NB4 (cell line): ENCODE measurements at regions not wholly inside any gene's neighbourhood (a gene's known extent, or its start where the extent isn't known, plus 50 kb on each side); places are given as distances from the start of the nearest gene placed in this dataset.

ENCODE experiments used
- DNase-seq: peaks from one replicate; pipeline ENCODE4 v3.0.0; 2010; ENCODE audit warnings: low read depth
- H3K4me3 ChIP-seq: one replicate; pipeline ENCODE4 v1.5.1; 2011; ENCODE audit warnings: mild to moderate bottlenecking, low read depth, low read length, moderate library complexity
- MAX ChIP-seq: IDR thresholded peaks from 2 replicates; pipeline ENCODE4 v1.6.1; 2011; ENCODE audit warnings: low read depth, low read length
- MYC ChIP-seq: IDR thresholded peaks from 2 replicates; pipeline ENCODE4 v1.6.1; 2011; ENCODE audit warnings: low read depth, low read length
- POLR2A ChIP-seq: IDR thresholded peaks from 2 replicates; pipeline ENCODE4 v1.6.1; 2011; ENCODE audit warnings: mild to moderate bottlenecking; ENCODE audit not compliant: insufficient read length; ENCODE audit errors: extremely low read depth
- TF ChIP-seq, protein P1 (sequence below): IDR thresholded peaks from one replicate; pipeline ENCODE4 v1.5.1; 2012; ENCODE audit warnings: low read depth, low read length

DNA sequence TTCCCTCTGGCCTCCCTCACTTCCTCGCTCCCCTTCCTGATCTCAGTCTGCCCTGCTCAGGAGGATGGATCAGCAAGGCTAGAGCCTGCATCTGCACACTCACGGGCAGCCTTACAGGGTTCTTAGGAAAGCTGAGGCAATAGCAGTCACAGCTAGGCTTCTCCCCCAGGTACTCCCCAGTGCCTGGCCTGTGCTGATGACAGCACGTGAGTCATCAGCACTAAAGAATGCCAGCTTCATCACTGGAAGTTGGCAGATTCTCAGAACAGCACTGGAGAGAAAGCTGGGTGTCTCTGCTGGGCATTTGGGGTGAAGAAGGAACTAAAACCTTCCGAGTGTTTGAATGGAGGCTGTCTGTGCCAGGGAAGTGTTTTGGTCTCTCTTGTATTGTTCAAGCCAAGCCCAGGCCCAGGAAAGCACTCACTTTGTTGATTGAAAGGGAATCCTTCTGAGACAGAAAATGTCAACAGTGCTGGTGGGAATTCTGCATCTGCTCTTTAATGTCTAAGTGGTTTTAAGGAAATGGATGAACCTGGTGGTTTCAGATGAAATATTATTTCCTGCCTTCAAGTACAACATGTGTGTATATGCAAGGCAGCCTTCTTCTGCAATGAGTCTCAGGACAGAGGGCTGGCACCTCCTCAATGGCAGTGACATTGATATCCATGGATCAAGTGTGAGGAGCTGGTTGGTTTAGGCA is 73.0 kb upstream of the SCOC start:
- TF ChIP-seq, protein P1, sequence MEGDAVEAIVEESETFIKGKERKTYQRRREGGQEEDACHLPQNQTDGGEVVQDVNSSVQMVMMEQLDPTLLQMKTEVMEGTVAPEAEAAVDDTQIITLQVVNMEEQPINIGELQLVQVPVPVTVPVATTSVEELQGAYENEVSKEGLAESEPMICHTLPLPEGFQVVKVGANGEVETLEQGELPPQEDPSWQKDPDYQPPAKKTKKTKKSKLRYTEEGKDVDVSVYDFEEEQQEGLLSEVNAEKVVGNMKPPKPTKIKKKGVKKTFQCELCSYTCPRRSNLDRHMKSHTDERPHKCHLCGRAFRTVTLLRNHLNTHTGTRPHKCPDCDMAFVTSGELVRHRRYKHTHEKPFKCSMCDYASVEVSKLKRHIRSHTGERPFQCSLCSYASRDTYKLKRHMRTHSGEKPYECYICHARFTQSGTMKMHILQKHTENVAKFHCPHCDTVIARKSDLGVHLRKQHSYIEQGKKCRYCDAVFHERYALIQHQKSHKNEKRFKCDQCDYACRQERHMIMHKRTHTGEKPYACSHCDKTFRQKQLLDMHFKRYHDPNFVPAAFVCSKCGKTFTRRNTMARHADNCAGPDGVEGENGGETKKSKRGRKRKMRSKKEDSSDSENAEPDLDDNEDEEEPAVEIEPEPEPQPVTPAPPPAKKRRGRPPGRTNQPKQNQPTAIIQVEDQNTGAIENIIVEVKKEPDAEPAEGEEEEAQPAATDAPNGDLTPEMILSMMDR = no peak
- TF ChIP-seq MAX (no peak), POLR2A (no peak), MYC (no peak)
- H3K4me3 ChIP-seq = no peak overlapping the region
- DNase-seq = peak; percentile 12

- TF ChIP-seq MYC (no peak), POLR2A (no peak), MAX (no peak)
- TF ChIP-seq, protein P1 = no peak
- DNase-seq = no peak
- no peak overlapping the region for H3K4me3 ChIP-seq
These were observed 75.4 kb upstream of the SCOC start for GRCh38 chr4:140298001-140298400.

DNA sequence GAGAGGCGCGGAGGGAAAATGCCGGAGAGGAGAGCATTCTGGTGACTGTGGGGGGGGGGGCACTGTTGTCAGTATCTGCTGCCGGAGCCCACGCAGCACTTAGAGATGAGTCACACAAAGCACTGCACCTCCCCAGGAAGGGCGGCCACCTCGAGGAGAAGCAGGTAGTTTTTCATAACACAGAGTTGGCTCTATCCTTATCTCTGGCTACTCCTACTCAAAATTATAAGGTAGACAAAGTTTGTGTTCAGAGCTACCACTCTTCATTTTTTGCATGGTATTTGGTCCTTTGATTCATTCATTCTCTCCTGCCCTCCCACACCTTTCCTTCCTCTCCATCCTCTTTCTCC is 76.2 kb upstream of the SCOC start:
- no peak overlapping the region for H3K4me3 ChIP-seq
- TF ChIP-seq POLR2A = no peak
- TF ChIP-seq, protein P1 = no peak
- no peak for TF ChIP-seq MAX
- no peak for TF ChIP-seq MYC
- DNase-seq = no peak

DNA sequence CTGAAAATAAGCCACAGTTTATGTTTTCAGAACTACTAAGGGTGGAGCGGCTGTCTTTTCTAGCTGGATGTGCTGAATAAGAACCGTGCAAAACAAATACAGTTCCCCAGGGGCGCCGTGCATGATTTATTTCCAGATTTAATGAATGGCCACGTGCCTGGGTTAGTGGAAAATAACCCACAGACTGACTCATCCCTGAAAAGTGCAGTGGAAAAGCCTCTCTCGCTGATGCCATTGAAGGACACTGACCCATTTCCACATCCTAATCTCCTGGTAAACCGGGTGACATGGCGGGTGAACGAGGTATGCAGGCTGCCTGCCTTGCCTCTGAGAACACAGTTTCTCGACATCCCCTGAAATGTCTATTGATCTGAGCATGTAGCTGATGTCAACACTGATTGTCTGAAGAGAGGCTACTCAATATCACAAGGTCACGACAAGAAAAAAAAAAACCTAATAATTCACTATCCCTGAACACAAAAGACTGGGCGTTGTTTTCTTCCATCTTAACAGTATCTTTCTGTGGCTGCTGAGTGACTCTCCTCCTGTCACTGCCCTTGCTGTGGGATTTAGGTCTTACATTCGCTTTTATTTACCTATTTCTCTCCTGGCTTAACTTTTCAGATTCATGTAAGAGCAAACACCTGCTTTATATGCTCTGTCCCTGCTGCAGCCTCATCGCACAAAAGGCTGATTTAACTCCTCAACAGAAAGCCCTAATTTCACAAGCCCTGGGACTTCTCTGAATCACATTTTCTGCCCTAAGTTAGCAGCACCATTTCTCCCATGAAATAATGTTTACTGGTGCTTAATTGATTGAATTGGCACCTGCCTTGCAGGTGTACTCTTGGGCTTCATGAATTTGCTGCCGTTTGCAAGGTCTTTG is 76.9 kb upstream of the SCOC start:
- TF ChIP-seq, protein P1 = no peak
- TF ChIP-seq POLR2A (no peak), MYC (no peak), MAX (no peak)
- no peak overlapping the region for H3K4me3 ChIP-seq
- DNase-seq = no peak

DNA sequence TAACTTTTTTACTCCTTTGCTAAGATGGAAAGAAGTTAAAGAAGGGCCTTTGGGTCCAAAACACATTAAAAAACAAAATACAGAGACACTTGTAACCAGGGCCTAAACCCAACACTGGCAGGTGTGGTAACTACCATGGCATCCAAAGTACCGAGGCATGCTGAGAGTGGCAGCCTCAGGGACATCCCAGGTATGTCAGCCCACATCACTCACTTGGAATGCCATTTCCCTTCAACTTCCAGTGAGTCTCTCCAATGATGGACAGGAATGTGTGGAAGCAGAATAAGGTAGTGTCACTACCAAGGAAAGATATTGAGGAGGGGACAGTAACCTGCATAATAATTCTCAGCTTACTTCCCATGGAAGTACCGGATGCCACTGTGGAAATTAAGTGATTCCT is 79.5 kb upstream of the SCOC start:
- no peak overlapping the region for H3K4me3 ChIP-seq
- TF ChIP-seq MYC (no peak), POLR2A (no peak), MAX (no peak)
- TF ChIP-seq, protein P1 = no peak
- DNase-seq = no peak
